HG02852 (cell line): ENCODE measurements at regions not wholly inside any gene's neighbourhood (a gene's known extent, or its start where the extent isn't known, plus 50 kb on each side); places are given as distances from the start of the nearest gene placed in this dataset.
"Not testable (repeated sequence)": the region's sequence is repeated elsewhere in the genome, so short reads cannot be mapped to it uniquely, and the experiment has no call there.

Source experiments
- ATAC-seq: cut with Tn5 transposase; IDR thresholded peaks from one replicate; pipeline ENCODE4 v1.9.1; 2021; ENCODE audit warnings: mild to moderate bottlenecking, moderate library complexity; ENCODE audit not compliant: unreplicated experiment

DNA sequence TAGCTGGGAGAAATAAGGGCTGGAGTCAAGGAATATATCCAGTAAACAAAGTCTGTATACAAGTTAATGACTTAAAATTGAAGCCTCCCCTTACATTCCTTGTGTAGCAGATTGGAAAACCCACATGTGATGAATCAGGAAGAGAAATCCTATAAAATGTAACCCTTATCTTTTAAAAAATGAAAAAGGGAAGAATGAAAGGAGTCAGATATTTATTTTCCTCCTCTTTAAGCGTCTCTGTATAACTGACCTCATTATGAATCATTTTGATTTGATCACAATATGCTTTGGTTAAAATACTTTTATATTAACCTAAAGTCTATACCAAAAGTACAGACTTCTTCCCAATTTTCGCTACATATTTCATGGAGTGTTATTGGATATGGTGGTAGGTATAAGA is 316.3 kb upstream of the STAC start:
- no peak for ATAC-seq

GRCh38 chr3:36065321-36065720 is 315.0 kb upstream of the STAC start:
- no peak for ATAC-seq

DNA sequence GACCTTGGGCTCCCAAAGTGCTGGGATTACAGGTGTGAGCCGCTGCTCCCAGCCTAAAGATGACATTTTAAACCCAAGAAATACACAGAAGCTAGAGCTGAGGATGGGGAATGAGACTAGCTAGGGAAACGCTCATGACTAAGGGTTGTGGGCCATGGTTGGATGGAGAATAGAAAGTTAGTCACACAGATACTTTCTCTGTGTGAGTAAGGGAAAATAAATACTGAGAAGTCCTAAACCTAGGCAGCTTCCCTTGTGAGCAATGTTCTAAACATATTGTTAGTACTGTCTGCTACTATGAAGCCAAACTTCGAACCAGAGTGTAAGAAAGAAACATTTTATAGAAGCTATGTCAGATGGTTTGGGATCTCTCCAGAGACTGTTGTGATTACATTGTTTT is 304.8 kb upstream of the STAC start:
- ATAC-seq, result no peak

GRCh38 chr3:36077320-36077719 is 303.0 kb upstream of the STAC start:
- ATAC-seq, result no peak

DNA sequence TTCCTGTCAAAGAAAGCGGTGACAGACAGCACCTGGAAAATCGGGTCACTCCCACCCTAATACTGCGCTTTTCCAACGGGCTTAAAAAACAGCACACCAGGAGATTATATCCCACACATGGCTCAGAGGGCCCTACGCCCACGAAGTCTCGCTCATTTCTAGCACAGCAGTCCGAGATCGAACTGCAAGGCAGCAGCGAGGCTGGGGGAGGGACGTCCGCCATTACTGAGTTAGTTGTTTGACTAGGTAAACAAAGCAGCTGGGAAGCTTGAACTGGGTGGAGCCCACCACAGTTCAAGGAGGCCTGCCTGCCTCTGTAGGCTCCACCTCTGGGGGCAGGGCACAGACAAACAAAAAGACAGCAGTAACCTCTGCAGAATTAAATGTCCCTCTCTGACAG is 297.3 kb upstream of the STAC start:
- ATAC-seq, result not testable (repeated sequence)

DNA sequence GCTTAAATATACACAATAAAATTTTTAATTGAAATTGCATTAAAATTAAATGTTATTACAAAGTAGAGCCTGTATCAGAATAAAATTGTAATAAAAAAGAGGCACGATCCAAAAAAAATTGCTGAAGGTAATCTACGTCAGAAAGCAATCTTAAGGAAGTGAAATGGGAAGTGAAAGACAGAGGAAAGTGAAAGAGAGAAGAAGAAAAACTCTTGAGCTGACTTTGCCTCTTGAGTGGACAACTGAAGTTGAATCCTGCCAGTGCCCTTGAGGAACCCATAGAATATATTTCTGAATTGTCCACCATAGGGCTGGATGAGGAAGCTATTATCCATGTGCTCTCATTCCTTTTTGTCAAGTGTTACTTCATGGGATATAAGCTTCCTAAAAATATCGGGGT is 285.1 kb upstream of the STAC start:
- no peak for ATAC-seq

- no peak for ATAC-seq
Observed at GRCh38 chr3:36097209-36097608, 283.1 kb upstream of the STAC start.

DNA sequence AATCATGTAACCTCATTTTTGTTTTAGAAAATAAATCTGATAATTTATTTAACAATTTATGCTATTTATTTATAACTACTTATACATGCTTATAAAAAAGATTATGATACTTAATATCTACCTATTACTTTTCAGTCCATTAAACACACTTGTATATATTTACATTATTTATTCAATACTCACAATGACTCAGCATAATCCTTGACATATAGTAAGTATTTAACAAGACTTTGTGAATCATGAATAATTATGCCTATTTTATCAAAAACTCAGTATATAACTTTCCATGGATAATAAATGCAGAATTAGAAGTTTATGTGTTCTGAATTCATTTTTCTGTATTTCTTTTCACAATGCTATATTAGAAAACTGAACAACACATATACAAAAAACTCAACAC is 266.0 kb upstream of the STAC start:
- ATAC-seq, result no peak

- ATAC-seq, result no peak
Observed at GRCh38 chr3:36124118-36124796, 256.0 kb upstream of the STAC start.

- ATAC-seq, result no peak
Observed at GRCh38 chr3:36132214-36132613, 248.1 kb upstream of the STAC start.

GRCh38 chr3:36135863-36136262 is 244.4 kb upstream of the STAC start:
- ATAC-seq, result no peak

DNA sequence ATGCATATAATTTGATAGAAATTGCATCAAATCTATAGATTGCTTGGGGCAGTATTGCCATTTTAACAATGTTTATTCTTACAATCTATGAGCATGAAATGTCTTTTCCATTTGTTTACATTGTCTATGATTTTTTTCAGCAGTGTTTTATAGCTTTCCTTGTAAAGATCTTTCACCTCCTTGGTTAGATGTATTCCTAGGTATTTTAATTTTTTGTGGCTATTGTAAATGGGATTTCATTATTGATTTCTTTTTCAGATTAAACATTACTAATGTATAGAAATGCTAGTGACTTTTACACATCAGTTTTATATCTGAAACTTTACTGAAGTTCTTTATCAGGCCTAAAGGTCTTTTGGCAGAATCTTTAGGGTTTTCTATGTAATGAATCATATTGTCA is 237.6 kb upstream of the STAC start:
- ATAC-seq, result no peak

DNA sequence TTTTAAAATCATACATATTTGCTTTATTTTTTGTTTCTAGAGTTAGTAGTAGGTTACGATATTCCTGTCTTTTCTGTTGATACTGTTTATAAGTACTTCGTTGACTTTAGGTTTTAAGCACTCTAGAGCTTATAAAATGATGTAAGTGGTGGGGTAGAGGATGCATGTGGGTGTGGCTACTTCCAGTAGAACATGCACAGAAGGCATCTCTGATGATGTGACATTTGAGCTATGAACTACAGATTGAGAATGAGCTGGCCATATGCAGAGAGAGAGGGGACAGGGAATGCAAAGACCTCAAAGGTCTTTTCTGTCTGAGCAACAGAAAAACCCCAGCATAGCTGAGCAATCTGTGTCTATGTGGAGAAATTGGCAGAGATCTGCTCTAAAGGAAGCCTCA is 233.9 kb upstream of the STAC start:
- no peak for ATAC-seq

GRCh38 chr3:36147934-36148558 is 232.3 kb upstream of the STAC start:
- ATAC-seq, result no peak

GRCh38 chr3:36149447-36149865 is 230.8 kb upstream of the STAC start:
- no peak for ATAC-seq

DNA sequence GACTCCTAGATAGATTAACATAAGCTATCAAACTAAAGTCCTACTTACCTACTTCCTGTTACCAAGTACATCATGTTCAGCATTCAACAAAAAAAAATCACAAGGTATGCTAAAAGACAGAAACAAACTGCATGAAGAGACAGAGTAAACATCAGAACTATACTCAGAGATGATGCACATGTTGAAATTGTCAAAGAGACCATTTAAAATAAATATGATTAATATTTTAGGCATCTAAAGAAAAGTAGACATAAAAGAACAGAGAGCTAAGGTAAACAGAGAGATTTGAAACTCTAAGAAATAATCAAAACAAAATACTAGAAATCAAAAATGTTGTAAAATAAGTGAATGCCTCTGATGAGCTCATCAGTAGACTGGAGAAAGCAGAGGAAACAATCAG is 224.8 kb upstream of the STAC start:
- ATAC-seq, result no peak

DNA sequence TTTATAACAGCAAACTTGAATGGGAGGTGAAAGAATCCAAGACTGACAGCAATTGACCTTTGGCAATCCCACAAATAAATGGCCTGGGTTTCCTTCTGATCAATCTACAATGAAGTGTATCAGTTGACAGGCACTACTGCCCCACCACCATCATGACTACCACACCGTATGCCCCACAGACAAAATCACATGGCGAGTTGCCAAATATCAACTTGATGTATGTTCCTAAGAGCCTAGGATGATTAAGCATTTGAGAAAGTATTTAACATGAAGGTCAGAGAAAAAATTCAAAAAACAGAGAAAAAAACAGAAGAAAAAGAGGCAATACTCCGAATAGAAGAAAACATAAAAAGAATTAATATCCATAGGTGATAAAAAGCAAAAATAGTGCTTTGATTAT is 215.9 kb upstream of the STAC start:
- no peak for ATAC-seq

GRCh38 chr3:36165509-36166290 is 214.6 kb upstream of the STAC start:
- ATAC-seq, result no peak

GRCh38 chr3:36166477-36166876 is 213.8 kb upstream of the STAC start:
- ATAC-seq, result no peak

GRCh38 chr3:36172699-36173098 is 207.6 kb upstream of the STAC start:
- ATAC-seq, result no peak

DNA sequence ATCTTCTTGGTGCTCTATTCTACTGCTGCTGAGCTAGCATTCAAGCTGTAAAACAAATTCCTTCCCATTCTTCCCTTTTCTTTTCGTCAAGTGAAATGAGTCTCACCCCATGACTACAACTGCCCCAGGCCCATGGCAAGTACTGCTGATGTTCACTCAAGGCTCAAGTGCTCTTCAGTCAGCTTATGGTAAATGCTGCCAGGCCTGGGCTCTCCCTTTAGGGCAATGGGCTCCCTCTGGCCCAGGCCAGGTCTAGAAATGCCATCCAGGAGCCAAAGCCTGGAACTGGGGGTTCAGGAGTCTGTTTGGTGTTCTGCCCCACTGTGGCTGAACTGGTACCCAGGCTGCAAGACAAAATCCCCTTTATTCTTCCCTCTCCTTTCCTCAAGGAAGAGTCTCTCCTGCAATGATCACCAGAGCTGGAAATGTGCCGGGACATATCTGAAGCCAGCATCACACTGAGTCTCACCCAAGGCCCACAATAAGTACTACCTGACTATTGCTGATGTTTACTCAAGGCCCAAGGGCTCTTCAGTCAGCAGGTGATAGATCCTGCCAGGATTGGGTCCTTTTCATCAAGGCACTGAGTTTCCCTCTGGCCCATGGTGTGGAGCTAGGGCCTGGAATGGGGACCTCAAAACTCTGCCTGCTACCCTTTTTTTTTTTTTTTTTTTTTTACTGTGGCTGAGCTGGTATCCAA is 205.0 kb upstream of the STAC start:
- no peak for ATAC-seq
